CD4-positive, alpha-beta T cell treated with Interleukin-6 at 100 ng/mL for 8 hours (primary cell): ENCODE measurements at regions not wholly inside any gene's neighbourhood (a gene's known extent, or its start where the extent isn't known, plus 50 kb on each side); places are given as distances from the start of the nearest gene placed in this dataset.
"Not testable (repeated sequence)": the region's sequence is repeated elsewhere in the genome, so short reads cannot be mapped to it uniquely, and the experiment has no call there.

ENCODE experiments used
- DNase-seq: peaks from one replicate; pipeline ENCODE4 v3.0.0-alpha.2; 2020; ENCODE audit warnings: mixed read lengths, low spot score

- DNase-seq: no peak
Observed at GRCh38 chr6:144535630-144536029, 250.5 kb downstream of the UTRN start.

- no peak for DNase-seq
Observed at GRCh38 chr6:144536079-144536478, 250.9 kb downstream of the UTRN start.

- DNase-seq: no peak
Observed at GRCh38 chr6:144543006-144543871, 258.1 kb downstream of the UTRN start.

- no peak for DNase-seq
Observed at GRCh38 chr6:144544266-144544830, 259.2 kb downstream of the UTRN start.

- no peak for DNase-seq
Observed at GRCh38 chr6:144546807-144547206, 261.7 kb downstream of the UTRN start.

GRCh38 chr6:144547409-144547808, 262.3 kb downstream of the UTRN start:
- DNase-seq: no peak

GRCh38 chr6:144548536-144548935, 263.4 kb downstream of the UTRN start:
- DNase-seq: no peak

GRCh38 chr6:144549837-144550747, 265.0 kb downstream of the UTRN start:
- DNase-seq: no peak

GRCh38 chr6:144551339-144551738, 266.2 kb downstream of the UTRN start:
- no peak for DNase-seq

- DNase-seq: no peak
Observed at GRCh38 chr6:144555066-144555465, 269.9 kb downstream of the UTRN start.

- peak; percentile 51 for DNase-seq
Observed at GRCh38 chr6:144559865-144560593, 274.9 kb downstream of the UTRN start.

- no peak for DNase-seq
Observed at GRCh38 chr6:144561455-144562043, 276.4 kb downstream of the UTRN start.

GRCh38 chr6:144564202-144564601, 279.1 kb downstream of the UTRN start:
- no peak for DNase-seq

GRCh38 chr6:144566868-144567615, 281.9 kb downstream of the UTRN start:
- DNase-seq: peak; percentile 9

- no peak for DNase-seq
Observed at GRCh38 chr6:144568241-144568640, 283.1 kb downstream of the UTRN start.

- not testable (repeated sequence) for DNase-seq
Observed at GRCh38 chr6:144572541-144572940, 287.4 kb downstream of the UTRN start.

- DNase-seq: no peak
Observed at GRCh38 chr6:144574796-144575195, 289.7 kb downstream of the UTRN start.

- no peak for DNase-seq
Observed at GRCh38 chr6:144575327-144575726, 290.2 kb downstream of the UTRN start.

- no peak for DNase-seq
Observed at GRCh38 chr6:144576871-144577270, 291.7 kb downstream of the UTRN start.
